GM23338 (cell line): ENCODE measurements at regions not wholly inside any gene's neighbourhood (a gene's known extent, or its start where the extent isn't known, plus 50 kb on each side); places are given as distances from the start of the nearest gene placed in this dataset.

Source experiments
- EZH2 ChIP-seq: fragments of 200-600 bp; sonication (generic); IDR thresholded peaks from one replicate; pipeline ENCODE4 v1.8.0; 2017; ENCODE audit warnings: antibody characterized with exemption, mild to moderate bottlenecking, low read depth; ENCODE audit not compliant: unreplicated experiment
- EZH2phosphoT487 ChIP-seq: fragments of 200-600 bp; sonication (generic); IDR thresholded peaks from one replicate; pipeline ENCODE4 v1.8.1; 2018; ENCODE audit warnings: antibody characterized with exemption; ENCODE audit not compliant: unreplicated experiment
- JUNB ChIP-seq: IDR thresholded peaks from one replicate; pipeline ENCODE4 v1.6.1; 2016; ENCODE audit warnings: antibody characterized with exemption; ENCODE audit not compliant: unreplicated experiment
- NANOG ChIP-seq: IDR thresholded peaks from 2 replicates; pipeline ENCODE4 v1.6.1; 2016; ENCODE audit warnings: antibody characterized with exemption, borderline replicate concordance
- POLR2AphosphoS5 ChIP-seq: IDR thresholded peaks from 2 replicates; pipeline ENCODE4 v1.6.1; 2016; ENCODE audit warnings: antibody characterized with exemption, low read depth
- ZNF114 ChIP-seq: fragments of 250-450 bp; sonication (Bioruptor Pico); IDR thresholded peaks from 2 replicates; pipeline ENCODE4 v1.5.0; 2020; ENCODE audit warnings: mild to moderate bottlenecking, moderate library complexity
- TF ChIP-seq, protein P1 (sequence below), 2 experiments: fragments of 200-600 bp in 1 of 2; sonication (generic) in 1 of 2; conservative IDR thresholded peaks; 2 replicates each; pipeline versions ENCODE4 v1.5.1 to v1.6.1; 2016 to 2017; ENCODE audit warnings: antibody characterized with exemption in 2 of 2, low read depth in 2 of 2, mild to moderate bottlenecking in 2 of 2, moderate library complexity in 1 of 2
- TF ChIP-seq, protein P2 (sequence below): IDR thresholded peaks from one replicate; pipeline ENCODE4 v1.6.1; 2018; ENCODE audit warnings: antibody characterized with exemption; ENCODE audit not compliant: unreplicated experiment
- TF ChIP-seq, protein P3 (sequence below): IDR thresholded peaks from 2 replicates; pipeline ENCODE4 v1.6.1; 2016; ENCODE audit warnings: antibody characterized with exemption

DNA sequence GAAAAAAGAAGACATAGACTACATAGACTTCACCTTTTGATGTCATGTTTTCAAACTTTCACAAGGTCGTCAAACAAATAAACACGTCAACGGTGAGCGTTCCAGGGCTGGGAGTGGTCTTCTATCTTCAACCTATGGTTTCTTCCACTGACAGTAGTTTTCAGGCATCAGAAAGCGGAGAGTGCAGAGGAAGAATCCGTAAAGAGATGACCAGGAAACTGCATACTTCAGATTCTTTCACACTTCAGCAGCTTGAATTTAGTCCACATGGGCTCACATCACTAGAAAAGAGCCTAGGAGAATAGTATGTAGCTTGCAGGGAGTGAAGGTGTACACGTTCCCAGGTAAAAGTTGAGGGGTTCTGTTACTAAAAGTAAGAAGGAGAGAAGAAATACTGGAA, 58.5 kb downstream of the NPY1R start:
- TF ChIP-seq, protein P1, sequence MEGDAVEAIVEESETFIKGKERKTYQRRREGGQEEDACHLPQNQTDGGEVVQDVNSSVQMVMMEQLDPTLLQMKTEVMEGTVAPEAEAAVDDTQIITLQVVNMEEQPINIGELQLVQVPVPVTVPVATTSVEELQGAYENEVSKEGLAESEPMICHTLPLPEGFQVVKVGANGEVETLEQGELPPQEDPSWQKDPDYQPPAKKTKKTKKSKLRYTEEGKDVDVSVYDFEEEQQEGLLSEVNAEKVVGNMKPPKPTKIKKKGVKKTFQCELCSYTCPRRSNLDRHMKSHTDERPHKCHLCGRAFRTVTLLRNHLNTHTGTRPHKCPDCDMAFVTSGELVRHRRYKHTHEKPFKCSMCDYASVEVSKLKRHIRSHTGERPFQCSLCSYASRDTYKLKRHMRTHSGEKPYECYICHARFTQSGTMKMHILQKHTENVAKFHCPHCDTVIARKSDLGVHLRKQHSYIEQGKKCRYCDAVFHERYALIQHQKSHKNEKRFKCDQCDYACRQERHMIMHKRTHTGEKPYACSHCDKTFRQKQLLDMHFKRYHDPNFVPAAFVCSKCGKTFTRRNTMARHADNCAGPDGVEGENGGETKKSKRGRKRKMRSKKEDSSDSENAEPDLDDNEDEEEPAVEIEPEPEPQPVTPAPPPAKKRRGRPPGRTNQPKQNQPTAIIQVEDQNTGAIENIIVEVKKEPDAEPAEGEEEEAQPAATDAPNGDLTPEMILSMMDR (conservative IDR thresholded peaks at IDR 0.05; ENCODE audit: low read depth in 2 of 2): no peak
- TF ChIP-seq NANOG (no peak), EZH2 (no peak), EZH2phosphoT487 (no peak), JUNB (no peak), POLR2AphosphoS5 (no peak), ZNF114 (CRISPR knock-in tag) (no peak)
- TF ChIP-seq, protein P2, sequence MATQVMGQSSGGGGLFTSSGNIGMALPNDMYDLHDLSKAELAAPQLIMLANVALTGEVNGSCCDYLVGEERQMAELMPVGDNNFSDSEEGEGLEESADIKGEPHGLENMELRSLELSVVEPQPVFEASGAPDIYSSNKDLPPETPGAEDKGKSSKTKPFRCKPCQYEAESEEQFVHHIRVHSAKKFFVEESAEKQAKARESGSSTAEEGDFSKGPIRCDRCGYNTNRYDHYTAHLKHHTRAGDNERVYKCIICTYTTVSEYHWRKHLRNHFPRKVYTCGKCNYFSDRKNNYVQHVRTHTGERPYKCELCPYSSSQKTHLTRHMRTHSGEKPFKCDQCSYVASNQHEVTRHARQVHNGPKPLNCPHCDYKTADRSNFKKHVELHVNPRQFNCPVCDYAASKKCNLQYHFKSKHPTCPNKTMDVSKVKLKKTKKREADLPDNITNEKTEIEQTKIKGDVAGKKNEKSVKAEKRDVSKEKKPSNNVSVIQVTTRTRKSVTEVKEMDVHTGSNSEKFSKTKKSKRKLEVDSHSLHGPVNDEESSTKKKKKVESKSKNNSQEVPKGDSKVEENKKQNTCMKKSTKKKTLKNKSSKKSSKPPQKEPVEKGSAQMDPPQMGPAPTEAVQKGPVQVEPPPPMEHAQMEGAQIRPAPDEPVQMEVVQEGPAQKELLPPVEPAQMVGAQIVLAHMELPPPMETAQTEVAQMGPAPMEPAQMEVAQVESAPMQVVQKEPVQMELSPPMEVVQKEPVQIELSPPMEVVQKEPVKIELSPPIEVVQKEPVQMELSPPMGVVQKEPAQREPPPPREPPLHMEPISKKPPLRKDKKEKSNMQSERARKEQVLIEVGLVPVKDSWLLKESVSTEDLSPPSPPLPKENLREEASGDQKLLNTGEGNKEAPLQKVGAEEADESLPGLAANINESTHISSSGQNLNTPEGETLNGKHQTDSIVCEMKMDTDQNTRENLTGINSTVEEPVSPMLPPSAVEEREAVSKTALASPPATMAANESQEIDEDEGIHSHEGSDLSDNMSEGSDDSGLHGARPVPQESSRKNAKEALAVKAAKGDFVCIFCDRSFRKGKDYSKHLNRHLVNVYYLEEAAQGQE: no peak
- TF ChIP-seq, protein P3, sequence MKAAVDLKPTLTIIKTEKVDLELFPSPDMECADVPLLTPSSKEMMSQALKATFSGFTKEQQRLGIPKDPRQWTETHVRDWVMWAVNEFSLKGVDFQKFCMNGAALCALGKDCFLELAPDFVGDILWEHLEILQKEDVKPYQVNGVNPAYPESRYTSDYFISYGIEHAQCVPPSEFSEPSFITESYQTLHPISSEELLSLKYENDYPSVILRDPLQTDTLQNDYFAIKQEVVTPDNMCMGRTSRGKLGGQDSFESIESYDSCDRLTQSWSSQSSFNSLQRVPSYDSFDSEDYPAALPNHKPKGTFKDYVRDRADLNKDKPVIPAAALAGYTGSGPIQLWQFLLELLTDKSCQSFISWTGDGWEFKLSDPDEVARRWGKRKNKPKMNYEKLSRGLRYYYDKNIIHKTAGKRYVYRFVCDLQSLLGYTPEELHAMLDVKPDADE: no peak
